ENCODE measurements at regions not wholly inside any gene's neighbourhood (a gene's known extent, or its start where the extent isn't known, plus 50 kb on each side); places are given as distances from the start of the nearest gene placed in this dataset.

GRCh38 chr11:81707881-81708280 is 1025.8 kb downstream of the FAM181B start:
- TF ChIP-seq RAD21 (conservative IDR thresholded peaks at IDR 0.05 in 1 of 2, IDR thresholded peaks at IDR 0.05 in 1 of 2) = no peak
- no peak for TF ChIP-seq CTCF (IDR thresholded peaks at IDR 0.05)
- no peak for TF ChIP-seq POLR2A (IDR thresholded peaks at IDR 0.05; ENCODE audit: low read length)
- TF ChIP-seq, protein P1, sequence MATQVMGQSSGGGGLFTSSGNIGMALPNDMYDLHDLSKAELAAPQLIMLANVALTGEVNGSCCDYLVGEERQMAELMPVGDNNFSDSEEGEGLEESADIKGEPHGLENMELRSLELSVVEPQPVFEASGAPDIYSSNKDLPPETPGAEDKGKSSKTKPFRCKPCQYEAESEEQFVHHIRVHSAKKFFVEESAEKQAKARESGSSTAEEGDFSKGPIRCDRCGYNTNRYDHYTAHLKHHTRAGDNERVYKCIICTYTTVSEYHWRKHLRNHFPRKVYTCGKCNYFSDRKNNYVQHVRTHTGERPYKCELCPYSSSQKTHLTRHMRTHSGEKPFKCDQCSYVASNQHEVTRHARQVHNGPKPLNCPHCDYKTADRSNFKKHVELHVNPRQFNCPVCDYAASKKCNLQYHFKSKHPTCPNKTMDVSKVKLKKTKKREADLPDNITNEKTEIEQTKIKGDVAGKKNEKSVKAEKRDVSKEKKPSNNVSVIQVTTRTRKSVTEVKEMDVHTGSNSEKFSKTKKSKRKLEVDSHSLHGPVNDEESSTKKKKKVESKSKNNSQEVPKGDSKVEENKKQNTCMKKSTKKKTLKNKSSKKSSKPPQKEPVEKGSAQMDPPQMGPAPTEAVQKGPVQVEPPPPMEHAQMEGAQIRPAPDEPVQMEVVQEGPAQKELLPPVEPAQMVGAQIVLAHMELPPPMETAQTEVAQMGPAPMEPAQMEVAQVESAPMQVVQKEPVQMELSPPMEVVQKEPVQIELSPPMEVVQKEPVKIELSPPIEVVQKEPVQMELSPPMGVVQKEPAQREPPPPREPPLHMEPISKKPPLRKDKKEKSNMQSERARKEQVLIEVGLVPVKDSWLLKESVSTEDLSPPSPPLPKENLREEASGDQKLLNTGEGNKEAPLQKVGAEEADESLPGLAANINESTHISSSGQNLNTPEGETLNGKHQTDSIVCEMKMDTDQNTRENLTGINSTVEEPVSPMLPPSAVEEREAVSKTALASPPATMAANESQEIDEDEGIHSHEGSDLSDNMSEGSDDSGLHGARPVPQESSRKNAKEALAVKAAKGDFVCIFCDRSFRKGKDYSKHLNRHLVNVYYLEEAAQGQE (IDR thresholded peaks at IDR 0.05) = no peak
